H9 (cell line): ENCODE measurements at regions not wholly inside any gene's neighbourhood (a gene's known extent, or its start where the extent isn't known, plus 50 kb on each side); places are given as distances from the start of the nearest gene placed in this dataset.

Source experiments
- DNase-seq: peaks from one replicate; pipeline ENCODE4 v3.0.0-alpha.2; 2017
- H2AFZ ChIP-seq: one replicate; pipeline ENCODE4 v1.6.1; 2013; ENCODE audit warnings: mild to moderate bottlenecking, low read length, control low read depth, moderate library complexity
- H2AK5ac ChIP-seq: 2 replicates; pipeline ENCODE4 v1.6.1; 2013; ENCODE audit warnings: low read length, control low read depth, mixed read lengths; ENCODE audit not compliant: insufficient read length
- H2BK120ac ChIP-seq: one replicate; pipeline ENCODE4 v1.6.1; 2013; ENCODE audit warnings: low read depth, mild to moderate bottlenecking, low read length, control low read depth, inconsistent platforms; ENCODE audit not compliant: poor library complexity, severe bottlenecking
- H2BK12ac ChIP-seq: 2 replicates; pipeline ENCODE4 v1.6.1; 2013; ENCODE audit warnings: low read length, control low read depth, mixed read lengths, low read depth; ENCODE audit not compliant: insufficient read length
- H2BK15ac ChIP-seq: 2 replicates; pipeline ENCODE4 v1.6.1; 2013; ENCODE audit warnings: low read depth, low read length, control low read depth
- H2BK20ac ChIP-seq: one replicate; pipeline ENCODE4 v1.6.1; 2013; ENCODE audit warnings: low read depth, mild to moderate bottlenecking, low read length, control low read depth, inconsistent platforms; ENCODE audit not compliant: poor library complexity, severe bottlenecking
- H2BK5ac ChIP-seq: 2 replicates; pipeline ENCODE4 v1.6.1; 2013; ENCODE audit warnings: low read length, control low read depth, mixed read lengths; ENCODE audit not compliant: insufficient read length
- H3K14ac ChIP-seq: 2 replicates; pipeline ENCODE4 v1.6.1; 2013; ENCODE audit warnings: low read length, control low read depth; ENCODE audit not compliant: insufficient read depth
- H3K18ac ChIP-seq: 2 replicates; pipeline ENCODE4 v1.6.1; 2013; ENCODE audit warnings: low read depth, mild to moderate bottlenecking, mixed read lengths, low read length, control low read depth; ENCODE audit not compliant: insufficient read length
- H3K23ac ChIP-seq: 2 replicates; pipeline ENCODE4 v1.6.1; 2013; ENCODE audit warnings: low read length, control low read depth, mixed read lengths, low read depth; ENCODE audit not compliant: insufficient read length
- H3K23me2 ChIP-seq: 2 replicates; pipeline ENCODE4 v1.6.1; 2013; ENCODE audit warnings: low read depth, mild to moderate bottlenecking, mixed read lengths, low read length, control low read depth; ENCODE audit not compliant: insufficient read length, poor library complexity, severe bottlenecking
- H3K27ac ChIP-seq: 2 replicates; pipeline ENCODE4 v1.5.1; 2013; ENCODE audit warnings: low read length, control low read depth, mixed read lengths, low read depth; ENCODE audit not compliant: insufficient read length
- H3K27me3 ChIP-seq: 2 replicates; pipeline ENCODE4 v1.6.1; 2013; ENCODE audit warnings: low read length, control low read depth, inconsistent platforms; ENCODE audit not compliant: insufficient read depth
- H3K4ac ChIP-seq: 2 replicates; pipeline ENCODE4 v1.6.1; 2013; ENCODE audit warnings: low read depth, mild to moderate bottlenecking, control low read depth, inconsistent platforms, low read length, moderate library complexity
- H3K4me1 ChIP-seq: 2 replicates; pipeline ENCODE4 v1.6.1; 2013; ENCODE audit warnings: low read length, control low read depth, inconsistent platforms; ENCODE audit not compliant: insufficient read depth
- H3K4me2 ChIP-seq: 2 replicates; pipeline ENCODE4 v1.6.1; 2013; ENCODE audit warnings: low read length, control low read depth, mixed read lengths; ENCODE audit not compliant: insufficient read length, insufficient read depth
- H3K56ac ChIP-seq: 2 replicates; pipeline ENCODE4 v1.6.1; 2013; ENCODE audit warnings: low read depth, mild to moderate bottlenecking, mixed read lengths, low read length, control low read depth; ENCODE audit not compliant: insufficient read length
- H3K79me1 ChIP-seq: 2 replicates; pipeline ENCODE4 v1.6.1; 2013; ENCODE audit warnings: low read depth, mild to moderate bottlenecking, moderate library complexity, low read length, control low read depth, inconsistent platforms; ENCODE audit not compliant: insufficient read depth, poor library complexity, severe bottlenecking
- H3K79me2 ChIP-seq: 2 replicates; pipeline ENCODE4 v1.6.1; 2013; ENCODE audit warnings: low read length, control low read depth, inconsistent platforms; ENCODE audit not compliant: insufficient read depth
- H3K9ac ChIP-seq: 2 replicates; pipeline ENCODE4 v1.6.1; 2013; ENCODE audit warnings: low read length, control low read depth, mixed read lengths; ENCODE audit not compliant: insufficient read length; ENCODE audit errors: extremely low read depth
- H3K9me3 ChIP-seq: one replicate; pipeline ENCODE4 v1.6.1; 2013; ENCODE audit warnings: low read depth, low read length, inconsistent platforms; ENCODE audit not compliant: control insufficient read depth
- H3T11ph ChIP-seq: one replicate; pipeline ENCODE4 v1.6.1; 2013; ENCODE audit warnings: mild to moderate bottlenecking, low read length, control low read depth, inconsistent platforms
- H4K20me1 ChIP-seq: one replicate; pipeline ENCODE4 v1.6.1; 2013; ENCODE audit not compliant: control insufficient read depth, insufficient read length, insufficient read depth
- H4K5ac ChIP-seq: 2 replicates; pipeline ENCODE4 v1.6.1; 2013; ENCODE audit warnings: low read depth, mild to moderate bottlenecking, mixed read lengths, low read length, control low read depth; ENCODE audit not compliant: insufficient read length
- H4K8ac ChIP-seq: replicated peaks from 2 replicates; pipeline ENCODE4 v1.6.1; 2013; ENCODE audit warnings: low read length, control low read depth, mixed read lengths, low read depth; ENCODE audit not compliant: insufficient read length
- H4K91ac ChIP-seq: 2 replicates; pipeline ENCODE4 v1.6.1; 2013; ENCODE audit warnings: low read depth, mild to moderate bottlenecking, moderate library complexity, mixed read lengths, low read length, control low read depth; ENCODE audit not compliant: insufficient read length
- H3K27ac Mint-ChIP-seq, 3 experiments: 2 replicates in 2 of 3; 3 replicates in 1 of 3; pipeline ENCODE4 v1.8.0; 2020 to 2021; ENCODE audit warnings: mixed read lengths in 3 of 3, mild to moderate bottlenecking in 1 of 3, moderate library complexity in 1 of 3
- H3K27me3 Mint-ChIP-seq: 2 replicates; pipeline ENCODE4 v1.8.0; 2021; ENCODE audit warnings: low read depth, mild to moderate bottlenecking, moderate library complexity, mixed read lengths
- H3K36me3 Mint-ChIP-seq, 3 experiments: 2 replicates in 2 of 3; 3 replicates in 1 of 3; pipeline ENCODE4 v1.8.0; 2020 to 2021; ENCODE audit warnings: low read depth in 3 of 3, mixed read lengths in 3 of 3; ENCODE audit not compliant: insufficient read depth in 1 of 3
- H3K4me1 Mint-ChIP-seq, 2 experiments: 2 replicates each; pipeline ENCODE4 v1.8.0; 2020; ENCODE audit warnings: mixed read lengths in 2 of 2
- H3K4me3 Mint-ChIP-seq, 2 experiments: 2 replicates in 1 of 2; 3 replicates in 1 of 2; pipeline ENCODE4 v1.8.0; 2020 to 2021; ENCODE audit warnings: mild to moderate bottlenecking in 2 of 2, mixed read lengths in 2 of 2, moderate library complexity in 1 of 2
- H3K9me3 Mint-ChIP-seq, 2 experiments: 2 replicates in 1 of 2; 3 replicates in 1 of 2; pipeline ENCODE4 v1.8.0; 2020; ENCODE audit warnings: mild to moderate bottlenecking in 2 of 2, mixed read lengths in 2 of 2, moderate library complexity in 1 of 2
- CTCF ChIP-seq: fragments of 200-600 bp; sonication (generic); conservative IDR thresholded peaks from 3 replicates; pipeline ENCODE4 v1.8.0; 2021; ENCODE audit warnings: antibody characterized with exemption, mild to moderate bottlenecking
- WGBS: extraction: QIAGEN DNeasy Blood & Tissue Kit; methylation state at CpG from one replicate; pipeline ENCODE4 v1.1.7; 2013; ENCODE audit warnings: missing lambda C conversion rate, low lambda C conversion rate, mixed read lengths; ENCODE audit not compliant: insufficient read length; ENCODE audit errors: extremely low coverage; 5-methylcytosine and 5-hydroxymethylcytosine counted together

GRCh38 chr2:203651621-203652020, 54.8 kb upstream of the CD28 start:
- Mint-ChIP-seq H3K27ac (no peak overlapping the region), H3K36me3 (peaks cover 0 to 4% (median 2%) of the 10 kb centered on the region in 3 experiments; a peak in 1 of 7 replicates), H3K9me3 (no peaks in the 10 kb centered on the region; a peak in 1 of 5 replicates), H3K4me3 (no peak overlapping the region), H3K4me1 (peaks cover 14 to 15% of the 10 kb centered on the region in 2 experiments), H3K27me3 (peaks cover 3% of the 10 kb centered on the region; the same call in 1 of the 2 replicates)
- Histone ChIP-seq H3K4me2 (no peak overlapping the region), H4K5ac (no peak overlapping the region), H3K9ac (no peak overlapping the region), H2AK5ac (no peak overlapping the region), H2BK20ac (no peak overlapping the region), H3K18ac (no peak overlapping the region), H3K4ac (no peak overlapping the region), H3K4me1 (no peaks in the 10 kb centered on the region), H3K79me2 (no peaks in the 10 kb centered on the region), H3K79me1 (no peaks in the 10 kb centered on the region), H3T11ph (no peak overlapping the region), H4K8ac (no peak overlapping the region), H2BK15ac (no peak overlapping the region), H3K27ac (no peak overlapping the region), H4K20me1 (no peaks in the 10 kb centered on the region), H3K23ac (no peak overlapping the region), H2BK12ac (no peak overlapping the region), H3K23me2 (no peaks in the 10 kb centered on the region), H3K14ac (no peak overlapping the region), H3K9me3 (no peaks in the 10 kb centered on the region), H2BK5ac (no peak overlapping the region), H3K27me3 (no peaks in the 10 kb centered on the region), H3K56ac (no peak overlapping the region), H2BK120ac (no peak overlapping the region), H2AFZ (no peak overlapping the region), H4K91ac (no peak overlapping the region)
- WGBS: no CpG with 5 or more reads among the region's 1 CpG
- TF ChIP-seq CTCF: no peak
- DNase-seq: no peak
